ENCODE measurements at regions not wholly inside any gene's neighbourhood (a gene's known extent, or its start where the extent isn't known, plus 50 kb on each side); places are given as distances from the start of the nearest gene placed in this dataset.

DNA sequence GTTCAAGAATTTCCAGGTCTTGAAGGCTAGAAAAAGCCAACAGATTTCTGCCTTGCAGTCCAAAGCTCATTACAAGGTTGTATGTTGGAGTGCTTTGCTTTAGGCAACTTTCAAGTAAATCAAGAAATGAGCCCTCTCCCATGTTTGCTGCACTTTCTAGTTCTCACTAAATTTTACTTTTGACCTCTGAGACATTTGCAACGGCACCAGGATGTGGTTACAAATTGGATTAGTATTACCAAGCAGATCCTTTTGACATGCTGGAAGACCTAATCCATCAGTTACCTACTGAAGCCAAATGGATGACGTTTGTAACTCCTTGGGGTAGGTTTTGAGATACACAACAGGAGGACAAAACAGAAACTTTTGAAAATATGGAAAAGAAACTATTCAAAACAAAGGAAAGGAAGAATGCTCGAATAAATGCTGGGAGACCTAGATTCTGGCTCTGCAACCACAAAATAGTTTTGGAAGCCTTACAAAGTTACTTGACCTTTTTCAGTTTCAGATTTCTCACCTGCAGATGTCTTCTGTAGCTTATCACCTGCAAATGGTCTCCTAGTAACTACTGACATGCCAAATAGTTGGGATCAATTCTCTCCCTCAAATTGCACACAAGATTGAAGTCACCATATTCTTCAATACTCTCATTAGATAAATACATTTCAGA lies 251.7 kb upstream of the ADGRL2 start:
- Histone ChIP-seq H3K4ac (ENCODE audit: low read depth in 1 of 2, low read length in 2 of 2) (no peak overlapping the region), H3K9ac (ENCODE audit: low read length) (no peak overlapping the region), H3K4me2 (ENCODE audit: low read length, poor library complexity, severe bottlenecking) (no peak overlapping the region), H3K23ac (ENCODE audit: low read length in 2 of 2) (no peak overlapping the region), H3K27me3 (ENCODE audit: control insufficient read depth in 1 of 2, insufficient read depth in 1 of 2, low read length in 2 of 2) (no peaks in the 10 kb centered on the region), H2BK15ac (ENCODE audit: low read depth, poor library complexity, severe bottlenecking) (no peak overlapping the region), H3K9me3 (ENCODE audit: control insufficient read depth, low read length) (no peaks in the 10 kb centered on the region), H3K4me1 (ENCODE audit: control insufficient read depth, insufficient read depth, low read depth, low read length) (no peaks in the 10 kb centered on the region), H2BK12ac (ENCODE audit: low read length in 2 of 2) (peak overlapping the region in 1 of 2 experiments; percentile 14), H3K79me1 (replicated peaks; ENCODE audit: low read length, poor library complexity, severe bottlenecking) (no peaks in the 10 kb centered on the region), H2BK5ac (ENCODE audit: low read depth, low read length, poor library complexity, severe bottlenecking) (no peak overlapping the region), H2BK120ac (ENCODE audit: low read depth, low read length) (no peak overlapping the region), H3K18ac (ENCODE audit: low read depth in 1 of 2, low read length in 2 of 2) (no peak overlapping the region), H4K91ac (ENCODE audit: low read length) (no peak overlapping the region), H2AFZ (ENCODE audit: low read depth, low read length) (no peak overlapping the region), H3K36me3 (ENCODE audit: control insufficient read depth in 1 of 2, insufficient read depth in 2 of 2, low read depth in 1 of 2, low read length in 2 of 2) (no peaks in the 10 kb centered on the region), H2AK5ac (ENCODE audit: low read length, severe bottlenecking) (no peak overlapping the region), H3K4me3 (ENCODE audit: insufficient read depth in 1 of 2, low read depth in 1 of 2, low read length in 2 of 2) (no peak overlapping the region), H3K27ac (ENCODE audit: low read length, poor library complexity, severe bottlenecking) (no peak overlapping the region), H3K14ac (ENCODE audit: low read length in 2 of 2) (no peak overlapping the region), H4K8ac (ENCODE audit: low read length) (no peak overlapping the region)
- DNase-seq: no peak
- WGBS: 48% methylated on average over 2 of the region's 3 CpGs

DNA sequence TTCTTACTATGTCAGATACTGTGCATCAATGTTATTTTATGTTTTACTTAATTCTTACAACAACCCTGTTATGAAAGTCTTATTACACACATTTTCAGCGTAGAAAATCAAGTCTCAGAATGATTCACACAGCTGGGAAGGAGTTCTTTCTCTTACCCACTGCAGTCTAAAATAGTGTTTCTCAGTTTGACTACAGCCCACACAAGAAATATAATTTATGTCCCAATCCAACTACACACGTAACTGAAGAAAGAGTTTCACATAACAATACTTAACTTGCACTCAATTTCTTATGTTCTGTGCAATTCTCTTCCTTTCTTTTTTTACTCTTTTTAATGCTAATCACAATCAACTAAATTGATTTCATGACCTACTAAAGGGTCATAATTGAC lies 252.8 kb upstream of the ADGRL2 start:
- H3K79me1 ChIP-seq (replicated peaks; ENCODE audit: low read length, poor library complexity, severe bottlenecking): no peaks in the 10 kb centered on the region
- no peaks in the 10 kb centered on the region for H3K36me3 ChIP-seq (ENCODE audit: control insufficient read depth in 1 of 2, insufficient read depth in 2 of 2, low read depth in 1 of 2, low read length in 2 of 2)
- no peak overlapping the region for H4K91ac ChIP-seq (ENCODE audit: low read length)
- H3K9me3 ChIP-seq (ENCODE audit: control insufficient read depth, low read length): no peaks in the 10 kb centered on the region
- H3K9ac ChIP-seq (ENCODE audit: low read length): peak overlapping the region; percentile 63
- no peak overlapping the region for H3K18ac ChIP-seq (ENCODE audit: low read depth in 1 of 2, low read length in 2 of 2)
- H2BK120ac ChIP-seq (ENCODE audit: low read depth, low read length): no peak overlapping the region
- no peak overlapping the region for H3K27ac ChIP-seq (ENCODE audit: low read length, poor library complexity, severe bottlenecking)
- H2BK12ac ChIP-seq (ENCODE audit: low read length in 2 of 2): no peak overlapping the region
- 73% methylated on average over 2 of the region's 2 CpGs for WGBS
- no peak overlapping the region for H3K23ac ChIP-seq (ENCODE audit: low read length in 2 of 2)
- no peak overlapping the region for H2BK5ac ChIP-seq (ENCODE audit: low read depth, low read length, poor library complexity, severe bottlenecking)
- no peak overlapping the region for H2AFZ ChIP-seq (ENCODE audit: low read depth, low read length)
- H3K4me1 ChIP-seq (ENCODE audit: control insufficient read depth, insufficient read depth, low read depth, low read length): no peaks in the 10 kb centered on the region
- H3K14ac ChIP-seq (ENCODE audit: low read length in 2 of 2): no peak overlapping the region
- DNase-seq: no peak
- no peak overlapping the region for H3K4ac ChIP-seq (ENCODE audit: low read depth in 1 of 2, low read length in 2 of 2)
- H3K4me2 ChIP-seq (ENCODE audit: low read length, poor library complexity, severe bottlenecking): no peak overlapping the region
- no peak overlapping the region for H4K8ac ChIP-seq (ENCODE audit: low read length)
- H2BK15ac ChIP-seq (ENCODE audit: low read depth, poor library complexity, severe bottlenecking): no peak overlapping the region
- H3K4me3 ChIP-seq (ENCODE audit: insufficient read depth in 1 of 2, low read depth in 1 of 2, low read length in 2 of 2): peak overlapping the region in 1 of 2 experiments; percentile 57
- no peak overlapping the region for H2AK5ac ChIP-seq (ENCODE audit: low read length, severe bottlenecking)
- no peaks in the 10 kb centered on the region for H3K27me3 ChIP-seq (ENCODE audit: control insufficient read depth in 1 of 2, insufficient read depth in 1 of 2, low read length in 2 of 2)

DNA sequence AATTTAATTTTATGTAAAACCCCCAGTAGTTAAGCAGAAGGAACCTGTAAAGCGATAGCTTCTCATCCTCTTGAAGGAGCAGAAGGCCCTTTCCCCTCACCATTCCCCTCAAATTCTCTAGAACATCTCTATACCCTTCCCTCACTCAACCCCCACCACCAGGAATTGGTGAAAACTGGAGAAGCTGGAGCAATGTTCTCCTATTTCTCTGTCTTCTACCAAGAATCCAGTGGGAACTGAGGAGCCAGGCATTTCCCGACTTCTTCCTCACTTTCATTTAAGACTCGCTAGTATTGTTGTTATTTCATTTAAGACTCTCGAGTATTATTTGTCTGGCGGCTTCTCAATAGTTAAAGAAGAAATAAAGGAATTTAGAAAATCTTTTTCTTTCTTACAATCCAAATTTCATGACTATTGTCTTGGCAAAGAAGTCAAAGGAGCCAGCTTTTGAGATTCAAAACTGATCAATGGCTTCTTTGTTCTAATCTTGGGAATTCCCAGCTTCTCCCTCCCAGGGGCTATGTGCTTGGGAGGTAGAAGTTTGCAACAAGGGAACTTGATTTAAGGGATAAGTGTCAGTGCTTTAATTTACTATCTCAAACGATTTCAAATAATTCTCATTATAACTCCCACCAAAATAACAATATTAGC lies 253.3 kb upstream of the ADGRL2 start:
- no peak overlapping the region for H3K23ac ChIP-seq (ENCODE audit: low read length in 2 of 2)
- no peak overlapping the region for H2BK120ac ChIP-seq (ENCODE audit: low read depth, low read length)
- H4K91ac ChIP-seq (ENCODE audit: low read length): no peak overlapping the region
- H2AK5ac ChIP-seq (ENCODE audit: low read length, severe bottlenecking): no peak overlapping the region
- peak overlapping the region; percentile 63 for H3K9ac ChIP-seq (ENCODE audit: low read length)
- no peak overlapping the region for H3K4me2 ChIP-seq (ENCODE audit: low read length, poor library complexity, severe bottlenecking)
- no peaks in the 10 kb centered on the region for H3K4me1 ChIP-seq (ENCODE audit: control insufficient read depth, insufficient read depth, low read depth, low read length)
- H3K27ac ChIP-seq (ENCODE audit: low read length, poor library complexity, severe bottlenecking): no peak overlapping the region
- no peak overlapping the region for H3K4ac ChIP-seq (ENCODE audit: low read depth in 1 of 2, low read length in 2 of 2)
- no peak overlapping the region for H2BK5ac ChIP-seq (ENCODE audit: low read depth, low read length, poor library complexity, severe bottlenecking)
- no peaks in the 10 kb centered on the region for H3K9me3 ChIP-seq (ENCODE audit: control insufficient read depth, low read length)
- no peak overlapping the region for H2BK15ac ChIP-seq (ENCODE audit: low read depth, poor library complexity, severe bottlenecking)
- H2AFZ ChIP-seq (ENCODE audit: low read depth, low read length): no peak overlapping the region
- no peak overlapping the region for H2BK12ac ChIP-seq (ENCODE audit: low read length in 2 of 2)
- H3K79me1 ChIP-seq (replicated peaks; ENCODE audit: low read length, poor library complexity, severe bottlenecking): no peaks in the 10 kb centered on the region
- H3K36me3 ChIP-seq (ENCODE audit: control insufficient read depth in 1 of 2, insufficient read depth in 2 of 2, low read depth in 1 of 2, low read length in 2 of 2): no peaks in the 10 kb centered on the region
- DNase-seq: no peak
- 100% methylated on average over 1 of the region's 6 CpGs for WGBS
- no peaks in the 10 kb centered on the region for H3K27me3 ChIP-seq (ENCODE audit: control insufficient read depth in 1 of 2, insufficient read depth in 1 of 2, low read length in 2 of 2)
- no peak overlapping the region for H3K18ac ChIP-seq (ENCODE audit: low read depth in 1 of 2, low read length in 2 of 2)
- peak overlapping the region in 1 of 2 experiments; percentile 57 for H3K4me3 ChIP-seq (ENCODE audit: insufficient read depth in 1 of 2, low read depth in 1 of 2, low read length in 2 of 2)
- no peak overlapping the region for H3K14ac ChIP-seq (ENCODE audit: low read length in 2 of 2)
- H4K8ac ChIP-seq (ENCODE audit: low read length): no peak overlapping the region

DNA sequence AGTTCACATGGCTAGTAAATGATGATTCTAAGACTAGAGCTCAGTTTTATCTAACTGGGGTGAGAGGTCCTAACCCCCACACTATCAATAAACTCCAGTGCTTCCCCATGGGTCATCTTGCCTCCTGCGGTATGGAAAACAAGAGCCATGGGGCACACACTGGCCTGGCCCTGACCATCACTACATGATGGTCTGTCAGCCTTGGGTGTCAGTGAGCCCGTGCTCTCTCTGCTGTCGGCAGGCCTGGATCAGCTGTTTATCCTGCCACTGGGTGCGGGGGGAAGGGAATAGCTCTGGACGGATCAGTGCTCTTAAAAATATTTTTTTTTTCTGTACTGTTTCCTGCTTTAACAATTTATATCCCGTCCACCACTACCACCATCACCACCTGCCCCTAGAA lies 255.0 kb upstream of the ADGRL2 start:
- WGBS: 82% methylated on average over 4 of the region's 6 CpGs
- Histone ChIP-seq H4K8ac (ENCODE audit: low read length) (no peak overlapping the region), H3K4me2 (ENCODE audit: low read length, poor library complexity, severe bottlenecking) (no peak overlapping the region), H3K9me3 (ENCODE audit: control insufficient read depth, low read length) (no peaks in the 10 kb centered on the region), H3K79me1 (replicated peaks; ENCODE audit: low read length, poor library complexity, severe bottlenecking) (no peaks in the 10 kb centered on the region), H3K27ac (ENCODE audit: low read length, poor library complexity, severe bottlenecking) (no peak overlapping the region), H3K27me3 (ENCODE audit: control insufficient read depth in 1 of 2, insufficient read depth in 1 of 2, low read length in 2 of 2) (no peaks in the 10 kb centered on the region), H3K18ac (ENCODE audit: low read depth in 1 of 2, low read length in 2 of 2) (no peak overlapping the region), H4K91ac (ENCODE audit: low read length) (no peak overlapping the region), H2BK120ac (ENCODE audit: low read depth, low read length) (no peak overlapping the region), H2BK12ac (ENCODE audit: low read length in 2 of 2) (no peak overlapping the region), H3K36me3 (ENCODE audit: control insufficient read depth in 1 of 2, insufficient read depth in 2 of 2, low read depth in 1 of 2, low read length in 2 of 2) (no peaks in the 10 kb centered on the region), H3K4ac (ENCODE audit: low read depth in 1 of 2, low read length in 2 of 2) (no peak overlapping the region), H2BK5ac (ENCODE audit: low read depth, low read length, poor library complexity, severe bottlenecking) (no peak overlapping the region), H2BK15ac (ENCODE audit: low read depth, poor library complexity, severe bottlenecking) (no peak overlapping the region), H3K4me1 (ENCODE audit: control insufficient read depth, insufficient read depth, low read depth, low read length) (peaks cover 2% of the 10 kb centered on the region), H3K14ac (ENCODE audit: low read length in 2 of 2) (no peak overlapping the region), H2AFZ (ENCODE audit: low read depth, low read length) (no peak overlapping the region), H3K9ac (ENCODE audit: low read length) (no peak overlapping the region), H3K4me3 (ENCODE audit: insufficient read depth in 1 of 2, low read depth in 1 of 2, low read length in 2 of 2) (no peak overlapping the region), H3K23ac (ENCODE audit: low read length in 2 of 2) (no peak overlapping the region), H2AK5ac (ENCODE audit: low read length, severe bottlenecking) (no peak overlapping the region)
- no peak for DNase-seq

All from mesenchymal stem cell (in vitro differentiated cells and primary cell).